WERI-Rb-1 (cell line): ENCODE measurements at regions not wholly inside any gene's neighbourhood (a gene's known extent, or its start where the extent isn't known, plus 50 kb on each side); places are given as distances from the start of the nearest gene placed in this dataset.

Experiments
- DNase-seq: peaks from one replicate; pipeline ENCODE4 v3.0.0-alpha.2; 2020
- H3K27ac ChIP-seq: fragments of 250-450 bp; sonication (Bioruptor Pico); 2 replicates; pipeline ENCODE4 v1.5.1; 2020; ENCODE audit warnings: mild to moderate bottlenecking, moderate library complexity
- H3K27me3 ChIP-seq: fragments of 250-450 bp; sonication (Bioruptor Pico); 2 replicates; pipeline ENCODE4 v1.5.1; 2021; ENCODE audit warnings: mild to moderate bottlenecking, low read depth, moderate library complexity; ENCODE audit not compliant: insufficient read depth, severe bottlenecking
- H3K36me3 ChIP-seq: fragments of 250-450 bp; sonication (Bioruptor Pico); 2 replicates; pipeline ENCODE4 v1.5.1; 2020; ENCODE audit warnings: mild to moderate bottlenecking, moderate library complexity
- H3K4me3 ChIP-seq: 2 replicates; pipeline ENCODE4 v1.5.1; 2011; ENCODE audit warnings: low read depth, mild to moderate bottlenecking, control low read depth, low read length
- H3K9me3 ChIP-seq: fragments of 250-450 bp; sonication (Bioruptor Pico); 2 replicates; pipeline ENCODE4 v1.5.1; 2021; ENCODE audit warnings: mild to moderate bottlenecking, moderate library complexity; ENCODE audit not compliant: severe bottlenecking
- CTCF ChIP-seq: IDR thresholded peaks from 2 replicates; pipeline ENCODE4 v1.5.1; 2011; ENCODE audit warnings: low read depth, mild to moderate bottlenecking, control low read depth, inconsistent platforms, low read length

GRCh38 chr17:79255926-79256585, 181.4 kb downstream of the ENGASE start:
- no peak for TF ChIP-seq CTCF
- Histone ChIP-seq H3K4me3 (no peak overlapping the region), H3K27ac (no peak overlapping the region), H3K27me3 (no peaks in the 10 kb centered on the region), H3K9me3 (no peaks in the 10 kb centered on the region), H3K36me3 (no peaks in the 10 kb centered on the region)
- no peak for DNase-seq

DNA sequence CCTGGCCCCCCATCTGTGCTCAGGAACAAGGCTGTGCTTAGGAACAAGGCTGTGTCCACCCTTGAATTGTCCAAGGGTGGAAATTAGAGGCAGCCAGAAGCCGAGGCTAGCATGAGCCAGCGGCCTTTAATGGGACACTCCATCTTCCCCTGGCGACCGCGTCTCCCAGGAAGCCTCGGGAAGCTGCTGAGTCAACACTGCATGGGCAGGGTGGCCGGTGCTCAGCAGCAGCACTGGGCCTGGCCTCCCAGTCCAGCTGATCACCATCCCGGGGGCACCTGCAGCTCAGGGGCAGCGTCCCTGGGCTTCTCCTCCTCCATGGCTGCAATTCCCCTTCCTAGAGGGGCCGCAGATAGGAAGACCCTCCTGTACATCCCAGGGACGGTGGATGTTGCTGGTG, 180.8 kb downstream of the ENGASE start:
- Histone ChIP-seq H3K36me3 (no peaks in the 10 kb centered on the region), H3K9me3 (no peaks in the 10 kb centered on the region), H3K4me3 (no peak overlapping the region), H3K27me3 (no peaks in the 10 kb centered on the region), H3K27ac (no peak overlapping the region)
- DNase-seq = no peak
- no peak for TF ChIP-seq CTCF

DNA sequence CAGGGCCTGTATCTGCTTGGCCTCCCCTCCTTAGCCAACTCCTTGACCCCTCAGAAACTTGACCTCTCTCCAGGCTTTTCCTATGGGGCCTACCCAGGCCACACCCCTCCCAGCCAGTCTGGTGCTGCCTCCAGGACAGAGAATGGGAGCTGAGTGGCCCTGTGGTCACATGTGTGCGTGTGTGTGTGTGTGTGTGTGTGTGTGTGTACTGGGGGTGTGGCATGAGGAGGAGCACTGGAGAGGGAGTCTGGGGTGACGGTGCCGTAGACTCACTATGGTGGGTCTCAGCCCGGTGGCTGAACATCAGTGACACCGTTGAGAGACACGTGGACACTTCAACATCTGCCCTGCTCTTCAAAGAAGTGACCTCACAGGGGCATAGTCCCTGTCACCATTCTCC, 180.4 kb downstream of the ENGASE start:
- no peak overlapping the region for H3K4me3 ChIP-seq
- DNase-seq = no peak
- no peaks in the 10 kb centered on the region for H3K27me3 ChIP-seq
- H3K27ac ChIP-seq = no peak overlapping the region
- TF ChIP-seq CTCF = no peak
- no peaks in the 10 kb centered on the region for H3K9me3 ChIP-seq
- no peaks in the 10 kb centered on the region for H3K36me3 ChIP-seq

- no peaks in the 10 kb centered on the region for H3K27me3 ChIP-seq
Measured at GRCh38 chr17:79252886-79253285, 178.3 kb downstream of the ENGASE start.

GRCh38 chr17:79251824-79252223, 177.2 kb downstream of the ENGASE start:
- no peak for TF ChIP-seq CTCF
- no peaks in the 10 kb centered on the region for H3K27me3 ChIP-seq
- no peak for DNase-seq

More at GRCh38 chr17:79252886-79253285, 178.3 kb downstream of the ENGASE start:
- no peaks in the 10 kb centered on the region; the same call in 1 of the 2 replicates for H3K36me3 ChIP-seq
- no peak overlapping the region for H3K4me3 ChIP-seq
- H3K9me3 ChIP-seq = no peaks in the 10 kb centered on the region
- no peak overlapping the region for H3K27ac ChIP-seq
- no peak for TF ChIP-seq CTCF
- DNase-seq = no peak

More at GRCh38 chr17:79251824-79252223, 177.2 kb downstream of the ENGASE start:
- no peaks in the 10 kb centered on the region; the same call in 1 of the 2 replicates for H3K36me3 ChIP-seq
- no peak overlapping the region for H3K27ac ChIP-seq
- H3K4me3 ChIP-seq = no peak overlapping the region
- no peaks in the 10 kb centered on the region for H3K9me3 ChIP-seq
